Trophoblast cell (in vitro differentiated cells and primary cell): ENCODE measurements at regions not wholly inside any gene's neighbourhood (a gene's known extent, or its start where the extent isn't known, plus 50 kb on each side); places are given as distances from the start of the nearest gene placed in this dataset.

Source experiments
- DNase-seq, 2 donors: peaks; one replicate each; pipeline ENCODE4 v3.0.0-alpha.2; 2016
- H2AFZ ChIP-seq: 2 replicates; pipeline ENCODE4 v1.6.1; 2013; ENCODE audit warnings: low read length, moderate library complexity, mild to moderate bottlenecking; ENCODE audit not compliant: insufficient read depth, poor library complexity
- H2AK5ac ChIP-seq: 2 replicates; pipeline ENCODE4 v1.6.1; 2013; ENCODE audit warnings: mild to moderate bottlenecking, low read length
- H2BK120ac ChIP-seq: 2 replicates; pipeline ENCODE4 v1.6.1; 2013; ENCODE audit warnings: low read length, mild to moderate bottlenecking, moderate library complexity; ENCODE audit not compliant: insufficient read depth, poor library complexity
- H2BK12ac ChIP-seq: 2 replicates; pipeline ENCODE4 v1.6.1; 2013; ENCODE audit warnings: mild to moderate bottlenecking, low read length, moderate library complexity
- H2BK5ac ChIP-seq: 2 replicates; pipeline ENCODE4 v1.6.1; 2013; ENCODE audit warnings: low read length, low read depth, moderate library complexity, mild to moderate bottlenecking; ENCODE audit not compliant: poor library complexity
- H3K14ac ChIP-seq: 2 replicates; pipeline ENCODE4 v1.6.1; 2013; ENCODE audit warnings: mild to moderate bottlenecking, low read length
- H3K18ac ChIP-seq: 2 replicates; pipeline ENCODE4 v1.6.1; 2013; ENCODE audit warnings: mild to moderate bottlenecking, low read length
- H3K23ac ChIP-seq: 2 replicates; pipeline ENCODE4 v1.6.1; 2013; ENCODE audit warnings: low read length
- H3K27ac ChIP-seq: 2 replicates; pipeline ENCODE4 v1.5.1; 2013; ENCODE audit warnings: low read depth, mild to moderate bottlenecking, inconsistent platforms, low read length, moderate library complexity
- H3K27me3 ChIP-seq: 2 replicates; pipeline ENCODE4 v1.6.1; 2013; ENCODE audit warnings: inconsistent platforms, mild to moderate bottlenecking, low read length, moderate library complexity; ENCODE audit not compliant: insufficient read depth
- H3K36me3 ChIP-seq, 2 experiments: 1 replicate in 1 of 2; 2 replicates in 1 of 2; pipeline ENCODE4 v1.6.1; 2013; ENCODE audit warnings: low read length in 2 of 2, mild to moderate bottlenecking in 2 of 2, moderate library complexity in 1 of 2; ENCODE audit not compliant: insufficient read depth in 2 of 2, control insufficient read depth in 1 of 2
- H3K4ac ChIP-seq: 2 replicates; pipeline ENCODE4 v1.6.1; 2013; ENCODE audit warnings: low read depth, mild to moderate bottlenecking, low read length, moderate library complexity
- H3K4me1 ChIP-seq, 2 experiments: 1 replicate in 1 of 2; 2 replicates in 1 of 2; pipeline ENCODE4 v1.6.1; 2013; ENCODE audit warnings: low read length in 2 of 2, mild to moderate bottlenecking in 2 of 2, moderate library complexity in 1 of 2; ENCODE audit not compliant: insufficient read depth in 2 of 2, control insufficient read depth in 1 of 2
- H3K4me2 ChIP-seq: 2 replicates; pipeline ENCODE4 v1.6.1; 2013; ENCODE audit warnings: inconsistent platforms, mild to moderate bottlenecking, low read length, moderate library complexity
- H3K4me3 ChIP-seq: 2 replicates; pipeline ENCODE4 v1.5.1; 2013; ENCODE audit warnings: mild to moderate bottlenecking, low read depth, low read length, inconsistent platforms
- H3K79me1 ChIP-seq: one replicate; pipeline ENCODE4 v1.6.1; 2013; ENCODE audit warnings: low read length
- H3K79me2 ChIP-seq: 2 replicates; pipeline ENCODE4 v1.6.1; 2013; ENCODE audit warnings: low read length, mild to moderate bottlenecking; ENCODE audit not compliant: control insufficient read depth, insufficient read depth, poor library complexity
- H3K9ac ChIP-seq: 2 replicates; pipeline ENCODE4 v1.6.1; 2013; ENCODE audit warnings: mild to moderate bottlenecking, low read length
- H3K9me3 ChIP-seq: 2 replicates; pipeline ENCODE4 v1.6.1; 2013; ENCODE audit warnings: low read depth, mild to moderate bottlenecking, control low read depth, inconsistent platforms, low read length; ENCODE audit not compliant: insufficient read depth
- H4K12ac ChIP-seq: 2 replicates; pipeline ENCODE4 v1.6.1; 2013; ENCODE audit warnings: low read depth, mild to moderate bottlenecking, low read length, moderate library complexity
- H4K8ac ChIP-seq: 2 replicates; pipeline ENCODE4 v1.6.1; 2013; ENCODE audit warnings: low read depth, mild to moderate bottlenecking, low read length, moderate library complexity
- H4K91ac ChIP-seq: one replicate; pipeline ENCODE4 v1.6.1; 2013; ENCODE audit warnings: low read depth, mild to moderate bottlenecking, low read length, moderate library complexity
- WGBS: extraction: QIAGEN DNeasy Blood & Tissue Kit; methylation state at CpG from one replicate; pipeline ENCODE4 v1.1.7; 2013; ENCODE audit warnings: missing lambda C conversion rate; ENCODE audit not compliant: insufficient read length, insufficient coverage; ENCODE audit errors: extremely low coverage; 5-methylcytosine and 5-hydroxymethylcytosine counted together

- H3K23ac ChIP-seq = no peak overlapping the region
- H4K91ac ChIP-seq = no peak overlapping the region
- H3K4me2 ChIP-seq = no peak overlapping the region
- no peak overlapping the region for H4K12ac ChIP-seq
- H3K79me2 ChIP-seq = no peaks in the 10 kb centered on the region
- H3K36me3 ChIP-seq = no peaks in the 10 kb centered on the region
- H4K8ac ChIP-seq = no peak overlapping the region
- H2BK5ac ChIP-seq = no peak overlapping the region
- H3K4me3 ChIP-seq = no peak overlapping the region
- H2AK5ac ChIP-seq = no peak overlapping the region
- H3K9me3 ChIP-seq = peaks cover 4% of the 10 kb centered on the region
- no peaks in the 10 kb centered on the region for H3K27me3 ChIP-seq
- no peak overlapping the region for H2BK12ac ChIP-seq
- no peak overlapping the region for H3K18ac ChIP-seq
- H3K9ac ChIP-seq = no peak overlapping the region
- no peak overlapping the region for H3K27ac ChIP-seq
- no peaks in the 10 kb centered on the region for H3K4me1 ChIP-seq
- DNase-seq = no peak
- H3K79me1 ChIP-seq = no peaks in the 10 kb centered on the region
- H2AFZ ChIP-seq = no peak overlapping the region
- no peak overlapping the region for H2BK120ac ChIP-seq
- no peak overlapping the region for H3K4ac ChIP-seq
- no peak overlapping the region for H3K14ac ChIP-seq
These were observed 382.5 kb downstream of the MED10 start for GRCh38 chr5:5995819-5996218.

GRCh38 chr5:5986492-5987178 lies 391.7 kb downstream of the MED10 start:
- H3K4ac ChIP-seq = no peak overlapping the region
- no peaks in the 10 kb centered on the region for H3K79me2 ChIP-seq
- no peak overlapping the region for H4K91ac ChIP-seq
- H3K27ac ChIP-seq = no peak overlapping the region
- H2BK5ac ChIP-seq = no peak overlapping the region
- no peaks in the 10 kb centered on the region for H3K27me3 ChIP-seq
- H3K36me3 ChIP-seq = no peaks in the 10 kb centered on the region
- H4K12ac ChIP-seq = no peak overlapping the region
- no peak overlapping the region for H2AFZ ChIP-seq
- no peak overlapping the region for H2AK5ac ChIP-seq
- no CpG with 5 or more reads among the region's 5 CpGs for WGBS
- H3K79me1 ChIP-seq = no peaks in the 10 kb centered on the region
- no peaks in the 10 kb centered on the region for H3K4me1 ChIP-seq
- peaks cover 4% of the 10 kb centered on the region for H3K9me3 ChIP-seq
- DNase-seq = no peak
- no peak overlapping the region for H3K14ac ChIP-seq
- H3K23ac ChIP-seq = no peak overlapping the region
- H3K9ac ChIP-seq = no peak overlapping the region
- H4K8ac ChIP-seq = no peak overlapping the region
- no peak overlapping the region for H3K18ac ChIP-seq
- H2BK12ac ChIP-seq = no peak overlapping the region
- H2BK120ac ChIP-seq = no peak overlapping the region
- H3K4me3 ChIP-seq = no peak overlapping the region
- H3K4me2 ChIP-seq = no peak overlapping the region

GRCh38 chr5:5985332-5985731 lies 393.0 kb downstream of the MED10 start:
- Histone ChIP-seq H3K9ac (no peak overlapping the region), H3K4me3 (no peak overlapping the region), H3K14ac (no peak overlapping the region), H4K12ac (no peak overlapping the region), H2AFZ (no peak overlapping the region), H3K4ac (no peak overlapping the region), H3K79me1 (no peaks in the 10 kb centered on the region), H3K36me3 (no peaks in the 10 kb centered on the region), H3K27me3 (no peaks in the 10 kb centered on the region), H3K9me3 (peaks cover 2% of the 10 kb centered on the region), H3K23ac (no peak overlapping the region), H2AK5ac (no peak overlapping the region), H2BK12ac (no peak overlapping the region), H3K79me2 (no peaks in the 10 kb centered on the region), H3K4me1 (no peaks in the 10 kb centered on the region), H4K91ac (no peak overlapping the region), H2BK120ac (no peak overlapping the region), H2BK5ac (no peak overlapping the region), H3K18ac (no peak overlapping the region), H3K27ac (no peak overlapping the region), H3K4me2 (no peak overlapping the region), H4K8ac (no peak overlapping the region)
- WGBS = no CpG with 5 or more reads among the region's 2 CpGs
- DNase-seq = no peak

- no peak overlapping the region for H2BK120ac ChIP-seq
These were observed 394.9 kb downstream of the MED10 start for GRCh38 chr5:5983261-5983980.

More at GRCh38 chr5:5983261-5983980, 394.9 kb downstream of the MED10 start:
- Histone ChIP-seq H3K4me3 (no peak overlapping the region), H3K14ac (no peak overlapping the region), H2BK5ac (no peak overlapping the region), H3K27me3 (no peaks in the 10 kb centered on the region), H2AK5ac (no peak overlapping the region), H3K27ac (no peak overlapping the region), H3K4me2 (no peak overlapping the region), H3K79me2 (no peaks in the 10 kb centered on the region), H4K8ac (no peak overlapping the region), H4K12ac (no peak overlapping the region), H3K36me3 (no peaks in the 10 kb centered on the region), H3K23ac (no peak overlapping the region), H3K18ac (no peak overlapping the region), H3K9me3 (peaks cover 2% of the 10 kb centered on the region), H2BK12ac (no peak overlapping the region), H2AFZ (no peak overlapping the region), H3K4me1 (peaks cover 5 to 10% of the 10 kb centered on the region in 2 experiments), H3K79me1 (no peaks in the 10 kb centered on the region), H4K91ac (no peak overlapping the region), H3K4ac (no peak overlapping the region), H3K9ac (no peak overlapping the region)
- DNase-seq = no peak
- WGBS = no CpG with 5 or more reads among the region's 11 CpGs
